Mesendoderm (in vitro differentiated cells): ENCODE measurements at regions not wholly inside any gene's neighbourhood (a gene's known extent, or its start where the extent isn't known, plus 50 kb on each side); places are given as distances from the start of the nearest gene placed in this dataset.
"Not testable (repeated sequence)": the region's sequence is repeated elsewhere in the genome, so short reads cannot be mapped to it uniquely, and the experiment has no call there.

Source experiments
- DNase-seq: peaks from one replicate; pipeline ENCODE4 v3.0.0; 2013
- H2AK5ac ChIP-seq: 2 replicates; pipeline ENCODE4 v1.6.1; 2013; ENCODE audit warnings: low read length, inconsistent platforms
- H2BK120ac ChIP-seq: 2 replicates; pipeline ENCODE4 v1.6.1; 2013; ENCODE audit warnings: low read depth, mild to moderate bottlenecking, low read length, moderate library complexity, mixed read lengths
- H2BK15ac ChIP-seq: replicated peaks from 2 replicates; pipeline ENCODE4 v1.6.1; 2013; ENCODE audit warnings: low read depth, mild to moderate bottlenecking, moderate library complexity
- H2BK5ac ChIP-seq: 2 replicates; pipeline ENCODE4 v1.6.1; 2013; ENCODE audit warnings: low read length, inconsistent platforms
- H3K18ac ChIP-seq: 2 replicates; pipeline ENCODE4 v1.6.1; 2013; ENCODE audit warnings: mild to moderate bottlenecking, low read length, mixed read lengths
- H3K23ac ChIP-seq: one replicate; pipeline ENCODE4 v1.6.1; 2013; ENCODE audit warnings: low read length
- H3K27ac ChIP-seq: 2 replicates; pipeline ENCODE4 v1.5.1; 2013; ENCODE audit warnings: low read depth, mild to moderate bottlenecking, inconsistent platforms, low read length, moderate library complexity
- H3K27me3 ChIP-seq: 2 replicates; pipeline ENCODE4 v1.6.1; 2013; ENCODE audit warnings: low read length, control low read depth, mild to moderate bottlenecking, inconsistent platforms; ENCODE audit not compliant: insufficient read depth, poor library complexity
- H3K36me3 ChIP-seq: 2 replicates; pipeline ENCODE4 v1.6.1; 2013; ENCODE audit warnings: low read length, inconsistent platforms; ENCODE audit not compliant: control insufficient read depth, insufficient read depth
- H3K4ac ChIP-seq: one replicate; pipeline ENCODE4 v1.6.1; 2013; ENCODE audit warnings: low read depth, mild to moderate bottlenecking, low read length, moderate library complexity
- H3K4me1 ChIP-seq: 2 replicates; pipeline ENCODE4 v1.6.1; 2013; ENCODE audit warnings: low read depth, low read length, inconsistent platforms; ENCODE audit not compliant: control insufficient read depth
- H3K4me2 ChIP-seq: 2 replicates; pipeline ENCODE4 v1.6.1; 2013; ENCODE audit warnings: low read length
- H3K4me3 ChIP-seq: 2 replicates; pipeline ENCODE4 v1.5.1; 2013; ENCODE audit warnings: mild to moderate bottlenecking, low read length
- H3K56ac ChIP-seq: one replicate; pipeline ENCODE4 v1.6.1; 2013; ENCODE audit warnings: low read length
- H3K79me1 ChIP-seq: 2 replicates; pipeline ENCODE4 v1.6.1; 2013; ENCODE audit warnings: low read length, inconsistent platforms
- H3K79me2 ChIP-seq: 2 replicates; pipeline ENCODE4 v1.6.1; 2013; ENCODE audit warnings: mild to moderate bottlenecking, low read length; ENCODE audit not compliant: control insufficient read depth, insufficient read depth
- H3K9ac ChIP-seq: 2 replicates; pipeline ENCODE4 v1.6.1; 2013; ENCODE audit warnings: low read length, inconsistent platforms
- H4K5ac ChIP-seq: one replicate; pipeline ENCODE4 v1.6.1; 2013; ENCODE audit warnings: low read length
- H4K8ac ChIP-seq: one replicate; pipeline ENCODE4 v1.6.1; 2013; ENCODE audit warnings: low read depth, mild to moderate bottlenecking, control low read depth, low read length, moderate library complexity
- WGBS: extraction: QIAGEN DNeasy Blood & Tissue Kit; methylation state at CpG from one replicate; pipeline ENCODE4 v1.1.7; 2013; ENCODE audit warnings: low lambda C conversion rate, missing lambda C conversion rate; ENCODE audit not compliant: insufficient coverage; ENCODE audit errors: extremely low coverage; 5-methylcytosine and 5-hydroxymethylcytosine counted together

GRCh38 chr1:227508431-227508830, 54.9 kb upstream of the ZNF678 start:
- Histone ChIP-seq H3K18ac (no peak overlapping the region), H3K4me3 (no peak overlapping the region), H3K79me1 (no peaks in the 10 kb centered on the region), H4K5ac (no peak overlapping the region), H3K79me2 (no peaks in the 10 kb centered on the region), H3K4me1 (no peaks in the 10 kb centered on the region), H2AK5ac (no peak overlapping the region), H3K4me2 (no peak overlapping the region), H2BK5ac (no peak overlapping the region), H3K27me3 (no peaks in the 10 kb centered on the region), H3K27ac (no peak overlapping the region), H3K36me3 (no peaks in the 10 kb centered on the region), H3K56ac (no peak overlapping the region), H3K4ac (no peak overlapping the region), H3K9ac (no peak overlapping the region), H4K8ac (no peak overlapping the region), H2BK120ac (no peak overlapping the region), H2BK15ac (no peak overlapping the region), H3K23ac (no peak overlapping the region)
- DNase-seq, result no peak
- no CpG with 5 or more reads among the region's 2 CpGs for WGBS

- H3K56ac ChIP-seq, H3K4ac ChIP-seq, H3K4me2 ChIP-seq, H3K27me3 ChIP-seq, H2BK15ac ChIP-seq, H3K79me2 ChIP-seq, H2BK120ac ChIP-seq, H3K4me3 ChIP-seq, H3K18ac ChIP-seq, H3K23ac ChIP-seq, H3K36me3 ChIP-seq, H2AK5ac ChIP-seq, H2BK5ac ChIP-seq, H4K5ac ChIP-seq, DNase-seq, H3K9ac ChIP-seq, H3K4me1 ChIP-seq, H3K79me1 ChIP-seq, H4K8ac ChIP-seq, H3K27ac ChIP-seq: not testable (repeated sequence)
- no CpG with 5 or more reads among the region's 30 CpGs for WGBS
Measured at GRCh38 chr1:227506490-227507393, 56.6 kb upstream of the ZNF678 start.

- H3K4me1 ChIP-seq, H3K27me3 ChIP-seq, H2BK5ac ChIP-seq, H3K56ac ChIP-seq, H3K79me1 ChIP-seq, H3K27ac ChIP-seq, H2AK5ac ChIP-seq, DNase-seq, H3K9ac ChIP-seq, H3K79me2 ChIP-seq, H3K23ac ChIP-seq, H4K5ac ChIP-seq, H3K36me3 ChIP-seq, H4K8ac ChIP-seq, H3K4ac ChIP-seq, H3K4me3 ChIP-seq, H3K18ac ChIP-seq, H2BK120ac ChIP-seq, H3K4me2 ChIP-seq, H2BK15ac ChIP-seq: not testable (repeated sequence)
- WGBS, result no CpG with 5 or more reads among the region's 5 CpGs
Measured at GRCh38 chr1:227496045-227496444, 67.3 kb upstream of the ZNF678 start.

- H3K36me3 ChIP-seq, H2AK5ac ChIP-seq, DNase-seq, H3K27ac ChIP-seq, H2BK120ac ChIP-seq, H3K23ac ChIP-seq, H2BK15ac ChIP-seq, H3K56ac ChIP-seq, H3K79me2 ChIP-seq, H3K4me2 ChIP-seq, H2BK5ac ChIP-seq, H3K9ac ChIP-seq, H3K18ac ChIP-seq, H4K5ac ChIP-seq, H3K4me3 ChIP-seq, H4K8ac ChIP-seq, H3K4me1 ChIP-seq, H3K79me1 ChIP-seq, H3K27me3 ChIP-seq, H3K4ac ChIP-seq: not testable (repeated sequence)
- no CpG with 5 or more reads among the region's 14 CpGs for WGBS
Measured at GRCh38 chr1:227493863-227494551, 69.3 kb upstream of the ZNF678 start.

GRCh38 chr1:227490478-227490877, 72.9 kb upstream of the ZNF678 start:
- Histone ChIP-seq H3K23ac (no peak overlapping the region), H3K27ac (no peak overlapping the region), H3K79me1 (no peaks in the 10 kb centered on the region), H3K9ac (no peak overlapping the region), H2BK15ac (no peak overlapping the region), H3K4ac (no peak overlapping the region), H3K36me3 (no peaks in the 10 kb centered on the region), H3K4me1 (no peaks in the 10 kb centered on the region), H2AK5ac (no peak overlapping the region), H3K27me3 (no peaks in the 10 kb centered on the region), H3K79me2 (no peaks in the 10 kb centered on the region), H3K4me3 (no peak overlapping the region), H3K18ac (no peak overlapping the region), H4K8ac (no peak overlapping the region), H2BK5ac (no peak overlapping the region), H3K56ac (no peak overlapping the region), H2BK120ac (no peak overlapping the region), H3K4me2 (no peak overlapping the region), H4K5ac (no peak overlapping the region)
- no peak for DNase-seq
- no CpG with 5 or more reads among the region's 5 CpGs for WGBS
